PC-9 (cell line): ENCODE measurements at regions not wholly inside any gene's neighbourhood (a gene's known extent, or its start where the extent isn't known, plus 50 kb on each side); places are given as distances from the start of the nearest gene placed in this dataset.

ENCODE experiments used
- EZH2 ChIP-seq: fragments of 200-600 bp; sonication (generic); IDR thresholded peaks from 2 replicates; pipeline ENCODE4 v1.8.0; 2017; ENCODE audit warnings: antibody characterized with exemption, low read depth
- TF ChIP-seq, protein P1 (sequence below): fragments of 200-600 bp; sonication (generic); conservative IDR thresholded peaks from 2 replicates; pipeline ENCODE4 v1.6.1; 2017; ENCODE audit warnings: mixed run types, antibody characterized with exemption, mild to moderate bottlenecking, moderate library complexity

GRCh38 chr9:1296331-1296730 lies 246.2 kb downstream of the DMRT2 start:
- TF ChIP-seq, protein P1, sequence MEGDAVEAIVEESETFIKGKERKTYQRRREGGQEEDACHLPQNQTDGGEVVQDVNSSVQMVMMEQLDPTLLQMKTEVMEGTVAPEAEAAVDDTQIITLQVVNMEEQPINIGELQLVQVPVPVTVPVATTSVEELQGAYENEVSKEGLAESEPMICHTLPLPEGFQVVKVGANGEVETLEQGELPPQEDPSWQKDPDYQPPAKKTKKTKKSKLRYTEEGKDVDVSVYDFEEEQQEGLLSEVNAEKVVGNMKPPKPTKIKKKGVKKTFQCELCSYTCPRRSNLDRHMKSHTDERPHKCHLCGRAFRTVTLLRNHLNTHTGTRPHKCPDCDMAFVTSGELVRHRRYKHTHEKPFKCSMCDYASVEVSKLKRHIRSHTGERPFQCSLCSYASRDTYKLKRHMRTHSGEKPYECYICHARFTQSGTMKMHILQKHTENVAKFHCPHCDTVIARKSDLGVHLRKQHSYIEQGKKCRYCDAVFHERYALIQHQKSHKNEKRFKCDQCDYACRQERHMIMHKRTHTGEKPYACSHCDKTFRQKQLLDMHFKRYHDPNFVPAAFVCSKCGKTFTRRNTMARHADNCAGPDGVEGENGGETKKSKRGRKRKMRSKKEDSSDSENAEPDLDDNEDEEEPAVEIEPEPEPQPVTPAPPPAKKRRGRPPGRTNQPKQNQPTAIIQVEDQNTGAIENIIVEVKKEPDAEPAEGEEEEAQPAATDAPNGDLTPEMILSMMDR, result no peak
- no peak for TF ChIP-seq EZH2
